Astrocyte (in vitro differentiated cells and primary cell): ENCODE measurements at regions not wholly inside any gene's neighbourhood (a gene's known extent, or its start where the extent isn't known, plus 50 kb on each side); places are given as distances from the start of the nearest gene placed in this dataset.

ENCODE experiments used
- CTCF ChIP-seq: IDR thresholded peaks from 2 replicates; pipeline ENCODE4 v1.5.1; 2011; ENCODE audit warnings: low read depth, mild to moderate bottlenecking, inconsistent platforms, low read length, moderate library complexity; ENCODE audit not compliant: insufficient read depth
- EZH2 ChIP-seq: IDR thresholded peaks from 2 replicates; pipeline ENCODE4 v1.6.1; 2012; ENCODE audit warnings: mild to moderate bottlenecking, low read length, inconsistent platforms; ENCODE audit not compliant: insufficient read depth

DNA sequence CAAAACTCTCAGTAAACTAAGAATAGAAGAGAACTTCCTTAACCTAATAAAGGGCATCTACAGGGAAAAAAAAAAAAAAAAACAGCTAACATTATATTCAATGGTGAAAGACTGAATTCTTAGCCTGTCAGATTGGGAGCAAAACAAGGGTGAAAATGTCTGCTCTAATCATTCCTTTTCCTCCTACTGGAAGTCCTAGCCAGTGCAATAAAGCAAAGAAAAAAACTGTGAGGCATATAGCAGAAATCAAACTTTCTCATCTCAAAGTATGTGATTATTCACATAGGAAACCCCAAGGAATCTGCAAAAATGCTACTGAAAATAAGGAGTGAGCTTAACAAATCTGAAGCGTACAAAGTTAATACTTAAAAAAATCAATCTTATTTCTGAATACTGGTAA lies 170.7 kb downstream of the NUAK1 start:
- no peak for TF ChIP-seq CTCF
- TF ChIP-seq EZH2, result no peak
